GM19372 (cell line): ENCODE measurements at regions not wholly inside any gene's neighbourhood (a gene's known extent, or its start where the extent isn't known, plus 50 kb on each side); places are given as distances from the start of the nearest gene placed in this dataset.
"Not testable (repeated sequence)": the region's sequence is repeated elsewhere in the genome, so short reads cannot be mapped to it uniquely, and the experiment has no call there.

Experiments used
- ATAC-seq: cut with Tn5 transposase; IDR thresholded peaks from one replicate; pipeline ENCODE4 v1.9.1; 2021; ENCODE audit warnings: mild to moderate bottlenecking, low read depth, moderate library complexity; ENCODE audit not compliant: unreplicated experiment

DNA sequence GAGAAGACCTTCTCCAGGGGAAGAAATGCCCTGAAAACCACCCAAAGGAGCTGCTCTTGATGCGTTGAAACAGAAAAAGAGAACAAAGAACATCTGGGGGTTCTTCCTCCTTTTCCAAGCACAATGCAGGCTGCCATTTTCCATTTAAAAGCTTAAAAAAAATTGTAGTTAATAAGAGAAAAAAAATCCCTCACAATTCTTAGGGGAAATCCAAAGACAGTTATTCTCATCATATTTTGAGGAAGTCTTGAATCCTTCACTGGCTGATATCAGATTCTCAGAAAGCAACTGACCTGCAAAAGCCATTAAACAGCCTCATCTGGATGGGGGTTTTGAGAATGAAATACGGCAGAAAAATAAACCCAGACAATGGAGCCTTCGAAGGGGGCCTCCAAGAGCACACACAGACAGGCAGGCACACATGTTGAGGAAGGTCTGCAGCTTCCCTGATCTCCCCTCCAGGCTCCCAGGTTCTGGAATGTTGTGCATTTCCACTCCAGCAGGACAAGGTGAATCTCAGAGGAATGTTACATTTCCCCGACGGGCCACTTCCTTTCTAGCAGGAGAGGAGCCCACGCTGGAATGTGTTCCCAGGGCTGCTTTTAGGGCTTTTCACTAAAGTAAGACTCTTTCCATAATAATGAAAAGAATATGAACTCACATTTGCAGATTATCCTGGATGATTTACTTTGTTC lies 159.4 kb upstream of the S1PR3 start:
- ATAC-seq = no peak

DNA sequence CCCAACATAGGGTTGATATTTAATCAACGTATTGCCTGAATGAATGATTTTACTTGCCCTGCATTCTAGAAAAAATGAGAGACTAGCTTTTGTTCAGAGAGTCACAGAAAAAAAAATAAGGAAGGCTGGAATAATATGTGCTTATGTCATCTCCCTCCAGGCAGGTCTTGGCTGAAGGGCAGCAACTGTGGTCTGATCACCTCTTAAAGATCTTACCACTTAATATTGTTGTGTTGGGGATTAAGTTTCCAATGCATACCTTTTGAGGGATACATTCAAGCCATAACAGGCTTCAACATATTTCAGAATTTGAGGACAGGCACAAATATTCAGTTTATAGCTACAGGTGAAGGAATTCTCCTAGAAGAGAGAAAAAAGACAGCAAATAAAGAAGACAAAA lies 157.3 kb upstream of the S1PR3 start:
- ATAC-seq = no peak

DNA sequence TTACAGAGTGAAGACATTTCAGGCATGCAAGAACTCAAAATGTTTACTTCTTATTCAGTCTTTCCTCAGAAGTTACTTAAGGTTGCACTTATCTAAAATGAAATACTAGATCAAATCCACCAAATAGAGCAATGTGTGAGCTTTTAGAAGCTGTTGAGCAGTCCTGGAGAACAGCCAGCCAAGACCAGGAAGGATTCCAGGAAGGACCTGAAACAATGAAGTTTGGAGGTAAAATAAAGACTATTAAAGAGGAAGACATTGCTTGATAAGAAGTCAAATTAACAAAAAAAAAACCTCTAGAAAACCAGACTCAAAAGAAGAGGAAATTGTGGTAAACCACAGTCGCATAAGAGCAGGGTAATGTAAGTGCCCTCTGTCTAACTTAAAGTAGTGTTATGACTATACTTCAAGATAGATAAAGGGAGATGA lies 156.2 kb upstream of the S1PR3 start:
- peak; percentile 93 for ATAC-seq

DNA sequence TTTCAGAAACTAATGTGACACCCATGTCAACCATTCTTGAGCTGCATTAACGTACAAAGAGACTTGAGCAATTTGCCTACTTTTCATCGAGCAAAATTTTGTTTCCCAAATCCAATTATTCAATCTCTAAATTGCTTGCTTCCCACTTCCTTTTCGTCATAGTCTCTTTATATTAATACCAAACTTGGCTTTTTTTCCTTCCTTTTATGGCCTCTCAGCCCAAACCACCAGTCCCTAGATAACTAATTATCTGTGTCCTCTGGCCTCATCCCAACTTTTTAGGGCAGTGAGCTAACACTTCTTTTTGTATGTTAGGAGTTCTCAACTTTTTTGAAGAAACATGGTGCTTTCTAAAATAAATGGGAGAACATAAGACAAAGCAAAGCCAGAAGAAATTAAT lies 155.5 kb upstream of the S1PR3 start:
- no peak for ATAC-seq

DNA sequence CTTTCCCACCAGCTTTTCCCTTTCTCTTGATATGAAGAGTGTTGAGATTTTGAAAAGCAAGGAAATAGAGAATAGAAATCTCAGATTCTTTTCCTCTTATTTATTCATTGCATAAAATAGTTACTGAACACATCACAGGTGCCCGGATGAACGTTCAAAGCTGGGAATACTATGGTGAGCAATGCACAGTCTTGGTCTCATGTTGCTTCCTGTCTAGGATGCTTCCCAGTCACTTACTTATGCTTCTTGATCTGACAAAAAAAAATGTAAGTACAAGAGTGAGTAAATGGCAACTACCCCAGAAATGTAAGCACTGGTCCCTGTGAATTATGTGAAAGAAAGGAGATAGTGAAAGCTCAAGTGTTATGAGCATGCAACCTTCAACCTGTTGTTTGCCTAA lies 153.5 kb upstream of the S1PR3 start:
- no peak for ATAC-seq

DNA sequence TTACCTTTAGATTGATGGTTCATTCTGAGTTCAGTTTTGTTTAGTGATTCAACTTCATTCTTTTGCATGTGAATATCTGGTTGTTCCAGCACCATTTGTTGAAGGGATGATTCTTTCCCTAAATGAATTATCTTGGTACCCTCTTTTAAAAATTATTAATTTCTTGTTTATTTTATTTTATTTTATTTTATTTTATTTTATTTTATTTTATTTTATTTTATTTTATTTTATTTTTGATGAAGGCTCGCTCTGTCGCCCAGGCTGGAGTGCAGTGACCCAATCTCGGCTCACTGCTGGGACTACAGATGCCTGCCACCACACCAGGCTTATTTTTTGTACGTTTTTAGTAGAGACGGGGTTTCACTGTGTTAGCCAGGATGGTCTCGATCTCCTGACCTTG lies 141.4 kb upstream of the S1PR3 start:
- ATAC-seq = not testable (repeated sequence)

DNA sequence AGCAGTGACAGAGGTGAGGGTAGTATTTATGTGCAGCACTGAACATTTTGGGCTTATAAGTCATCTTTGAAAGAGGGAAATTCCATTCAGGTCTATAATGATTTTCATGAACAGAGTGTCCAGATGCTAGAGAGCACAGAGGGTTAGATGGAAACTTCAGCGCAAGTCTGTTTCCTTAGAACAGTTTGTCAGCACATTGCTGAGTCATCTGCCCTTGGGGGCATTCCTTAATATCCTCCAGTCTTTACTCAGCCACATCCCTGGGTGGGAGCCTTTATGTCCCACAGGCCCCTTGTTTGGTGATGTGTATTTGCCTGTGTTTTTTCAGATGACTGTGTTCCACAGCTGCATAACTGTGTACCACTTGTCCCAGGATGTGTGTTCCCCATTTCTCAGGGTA lies 138.5 kb upstream of the S1PR3 start:
- no peak for ATAC-seq

DNA sequence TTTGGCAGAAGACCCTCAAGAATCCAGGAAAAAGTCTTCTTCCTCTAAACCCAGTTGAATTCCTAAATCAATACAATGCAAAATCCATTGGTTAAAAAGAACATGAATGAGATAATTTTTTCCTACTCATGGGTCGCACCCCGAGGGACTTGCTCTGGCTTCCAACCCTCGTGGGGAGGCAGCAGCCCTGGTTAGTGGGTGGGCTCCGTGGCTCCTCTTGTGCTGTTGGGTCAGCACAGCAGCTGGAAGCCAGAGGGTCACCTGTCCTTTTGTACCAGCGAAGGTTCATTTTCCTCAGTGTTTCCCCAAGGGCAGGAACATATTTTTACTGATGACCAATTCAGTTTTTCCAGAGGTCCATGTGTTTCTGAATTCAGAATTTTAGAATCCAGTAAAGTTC lies 120.6 kb upstream of the S1PR3 start:
- ATAC-seq = no peak

DNA sequence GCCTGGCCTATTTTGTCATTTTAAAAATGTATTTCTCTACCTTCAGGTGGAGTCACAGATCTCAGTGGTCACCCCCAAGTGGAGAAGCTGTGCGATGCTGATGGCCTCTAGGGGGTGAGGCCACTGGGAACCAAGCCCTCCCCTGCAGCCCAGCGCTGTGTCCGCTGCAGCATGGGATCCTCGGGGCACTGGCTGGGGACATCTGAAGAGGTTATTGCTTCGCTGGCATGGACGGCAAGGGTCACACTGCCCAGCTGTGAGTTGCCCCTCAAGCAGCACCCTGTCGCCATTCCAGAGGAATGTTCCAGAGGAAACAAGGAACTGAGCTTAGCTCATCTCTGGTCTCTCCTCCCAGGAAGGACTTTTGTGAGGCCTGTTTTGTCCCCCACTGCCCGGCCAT lies 119.6 kb upstream of the S1PR3 start:
- ATAC-seq = no peak

DNA sequence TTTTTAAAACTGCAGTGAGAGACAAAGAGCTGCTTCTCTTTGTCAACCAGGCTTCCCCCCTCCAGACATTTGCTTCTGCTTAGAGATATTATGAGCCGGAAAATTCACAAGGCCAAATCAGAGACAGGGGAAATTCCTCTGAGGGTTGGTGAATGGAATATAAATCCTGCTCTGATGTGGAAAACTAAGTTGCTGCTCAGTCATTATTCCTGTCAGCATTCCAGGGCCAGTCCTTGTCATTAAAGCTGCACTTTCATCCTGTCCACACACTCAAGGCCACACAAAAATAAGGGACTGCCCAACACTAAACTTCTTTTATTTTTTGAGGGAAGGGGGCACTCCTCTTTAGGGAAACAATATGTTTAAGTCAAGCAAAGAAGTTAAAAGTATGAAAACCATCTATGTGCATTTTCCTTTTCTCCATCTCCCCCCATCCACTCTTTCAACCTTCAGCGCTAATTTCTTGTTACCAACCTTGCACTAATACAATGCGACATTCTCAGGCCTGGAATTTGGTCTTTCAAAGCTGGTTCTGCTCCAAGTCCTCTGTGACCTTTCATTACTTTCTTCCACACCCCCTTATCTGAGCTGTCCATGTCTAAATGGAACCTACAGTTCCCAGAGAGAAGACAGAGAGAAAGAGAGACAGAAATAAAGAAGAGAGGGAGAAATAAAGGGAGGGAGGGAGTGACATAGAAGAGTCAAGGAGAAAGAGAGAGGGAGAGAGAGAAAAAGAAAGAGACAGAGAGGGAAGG lies 118.9 kb upstream of the S1PR3 start:
- ATAC-seq = no peak

DNA sequence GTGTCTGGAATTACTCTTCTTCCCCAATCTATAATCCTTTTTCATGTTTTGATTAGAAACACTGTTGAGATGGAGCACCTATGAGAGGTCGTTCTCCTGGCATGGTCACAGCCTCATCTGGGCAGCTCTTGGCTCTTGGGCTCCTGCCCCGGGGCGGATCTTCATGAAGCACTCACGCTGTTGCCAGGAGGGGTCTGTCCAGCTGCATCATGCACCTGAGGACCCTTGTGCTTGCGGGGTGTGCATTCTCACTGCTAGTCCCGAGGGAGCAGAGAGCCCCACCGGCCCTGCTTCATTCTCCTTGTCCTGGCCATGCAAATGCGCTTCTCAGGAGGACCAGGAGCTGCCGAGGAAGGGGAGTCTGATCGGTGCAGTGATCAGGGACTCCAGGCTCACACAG lies 117.6 kb upstream of the S1PR3 start:
- ATAC-seq = no peak

DNA sequence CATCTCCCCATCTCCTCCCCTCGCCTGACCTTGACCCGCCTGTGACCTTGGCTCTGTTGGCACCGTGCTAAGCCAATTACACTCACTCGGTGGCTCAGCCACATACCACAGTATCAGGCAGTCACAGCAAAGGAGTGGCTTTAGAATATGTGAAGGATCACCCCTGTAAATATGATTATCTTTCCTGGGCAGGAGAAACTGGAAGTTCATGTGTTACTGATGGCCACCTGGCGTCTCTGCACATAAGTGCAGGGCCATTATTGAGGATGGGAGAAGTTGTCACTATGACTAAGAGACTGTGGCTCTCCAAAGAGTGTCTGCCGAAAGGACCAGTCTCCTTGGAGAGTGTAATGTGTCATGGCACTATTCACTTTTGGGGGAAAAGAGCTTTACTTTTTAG lies 116.9 kb upstream of the S1PR3 start:
- ATAC-seq = no peak

DNA sequence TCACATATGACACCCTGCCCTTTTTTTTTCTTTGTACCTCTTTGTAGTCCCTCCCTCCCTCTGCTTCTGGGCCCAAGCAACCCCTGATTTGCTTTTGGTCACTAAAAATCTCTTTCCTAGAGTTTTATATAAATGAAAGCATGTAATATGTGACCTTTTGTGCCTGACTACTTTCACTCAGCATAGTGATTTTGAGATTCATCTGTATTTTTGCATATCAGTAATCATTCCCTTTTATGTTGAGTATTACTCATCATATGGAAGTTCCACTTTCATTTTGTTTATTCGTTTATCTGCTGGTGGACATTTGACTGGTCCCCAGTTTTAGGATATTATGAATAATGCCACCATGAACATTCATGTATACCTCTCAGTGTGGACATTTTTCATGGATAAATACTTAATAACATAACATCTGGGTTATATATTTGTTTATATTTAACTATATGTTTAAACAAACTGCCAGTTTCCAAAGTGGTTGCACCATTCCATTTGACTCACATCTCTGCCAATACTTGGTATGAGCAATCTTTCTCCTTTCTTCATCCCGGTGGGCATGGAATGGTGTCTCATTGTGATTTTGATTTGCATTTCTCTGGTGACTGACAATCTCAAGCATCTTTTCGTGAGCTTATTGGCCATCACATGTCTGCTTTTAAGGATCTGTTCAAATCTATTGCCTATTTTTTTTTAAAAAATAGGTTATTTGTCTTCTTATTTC lies 115.7 kb upstream of the S1PR3 start:
- ATAC-seq = no peak

DNA sequence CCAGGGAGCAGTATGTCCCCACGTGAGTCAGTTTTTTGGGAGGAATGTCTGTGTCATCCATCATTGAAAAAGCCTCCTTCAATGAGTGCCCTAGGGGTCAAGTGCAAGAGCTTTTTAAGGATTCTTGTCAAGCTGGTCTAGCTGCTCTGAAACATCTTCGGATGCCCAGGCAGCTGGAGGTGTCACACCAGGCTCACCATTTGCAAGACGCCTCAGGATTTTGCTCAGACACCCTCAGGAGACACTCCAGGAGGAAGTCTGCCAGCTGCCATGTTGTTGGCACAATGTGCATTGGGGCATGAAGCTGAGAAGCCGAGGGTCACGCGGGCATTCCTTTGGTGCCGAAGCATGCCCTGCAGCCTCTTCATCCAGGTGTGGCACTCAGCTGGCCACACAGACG lies 111.1 kb upstream of the S1PR3 start:
- no peak for ATAC-seq

DNA sequence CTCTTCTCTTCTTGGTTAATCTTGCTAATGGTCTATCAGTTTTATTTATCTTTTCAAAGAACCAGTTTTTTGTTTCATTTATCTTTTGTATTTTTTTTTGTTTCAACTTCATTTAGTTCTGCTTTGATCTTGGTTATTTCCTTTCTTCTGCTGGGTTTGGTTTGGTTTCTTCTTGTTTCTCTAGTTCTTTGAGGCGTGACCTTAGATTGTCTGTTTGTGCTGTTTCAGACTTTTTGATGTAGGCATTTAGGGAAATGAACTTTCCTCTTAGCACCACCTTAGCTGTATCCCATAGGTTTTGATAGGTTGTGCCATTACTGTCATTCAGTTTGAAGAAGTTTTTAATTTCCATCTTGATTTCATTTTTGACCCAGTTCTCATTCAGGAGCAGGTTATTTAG lies 107.0 kb upstream of the S1PR3 start:
- not testable (repeated sequence) for ATAC-seq

DNA sequence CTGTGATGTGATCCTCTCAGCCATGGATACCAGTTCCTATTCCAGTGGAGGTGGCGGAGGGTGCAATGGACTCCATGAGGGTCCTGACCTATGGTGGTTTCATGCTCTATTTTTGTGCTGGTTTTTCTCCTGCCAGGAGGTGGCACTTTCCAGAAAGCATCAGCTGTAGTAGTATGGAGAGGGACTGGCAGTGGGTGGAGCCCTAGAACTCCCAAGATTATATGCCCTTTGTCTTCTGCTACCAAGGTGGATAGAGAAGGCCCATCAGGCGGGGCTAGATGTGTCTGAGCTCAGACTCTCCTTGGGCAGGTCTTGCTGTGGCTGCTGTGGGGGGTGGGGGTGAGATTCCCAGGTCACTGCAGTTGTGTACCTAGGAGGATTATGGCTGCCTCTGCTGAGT lies 104.5 kb upstream of the S1PR3 start:
- ATAC-seq = not testable (repeated sequence)

DNA sequence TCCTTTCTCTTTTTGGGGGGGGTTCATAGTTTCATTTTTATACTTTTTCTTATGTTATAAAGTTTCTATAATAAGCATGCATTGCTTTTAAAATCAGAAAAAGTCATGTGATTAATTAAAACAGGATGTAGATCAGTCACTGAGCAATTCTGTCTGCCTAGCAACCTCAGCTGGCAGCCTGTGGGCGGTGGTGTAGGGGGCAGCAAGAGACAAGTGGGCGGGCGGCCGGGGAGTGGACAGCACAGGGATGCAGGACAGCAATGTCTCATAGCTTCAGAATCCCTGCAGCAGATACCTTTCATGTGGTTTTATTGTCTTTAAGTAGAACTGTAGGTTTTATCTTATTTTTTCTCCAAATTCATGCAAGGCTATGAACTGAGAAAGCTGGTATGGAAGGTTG lies 101.9 kb upstream of the S1PR3 start:
- no peak for ATAC-seq

DNA sequence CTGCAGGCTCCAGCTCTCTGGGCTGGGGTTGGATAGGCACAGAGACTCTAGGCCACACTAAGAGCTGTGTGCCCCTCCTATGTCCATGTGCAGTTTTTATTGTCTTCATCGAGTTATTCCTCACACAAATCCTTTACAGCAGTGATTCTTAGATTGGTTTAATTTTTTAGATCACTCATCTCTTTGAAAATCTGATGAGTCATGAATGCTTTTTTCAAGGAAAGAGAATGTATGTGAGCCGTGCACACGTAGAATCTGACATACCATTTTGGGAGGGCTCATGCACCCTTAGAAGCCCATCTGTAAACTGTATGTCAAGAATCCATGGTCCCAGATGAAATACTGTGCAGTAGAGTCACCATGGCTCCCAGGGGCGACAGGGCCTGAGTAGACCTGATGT lies 100.7 kb upstream of the S1PR3 start:
- no peak for ATAC-seq

DNA sequence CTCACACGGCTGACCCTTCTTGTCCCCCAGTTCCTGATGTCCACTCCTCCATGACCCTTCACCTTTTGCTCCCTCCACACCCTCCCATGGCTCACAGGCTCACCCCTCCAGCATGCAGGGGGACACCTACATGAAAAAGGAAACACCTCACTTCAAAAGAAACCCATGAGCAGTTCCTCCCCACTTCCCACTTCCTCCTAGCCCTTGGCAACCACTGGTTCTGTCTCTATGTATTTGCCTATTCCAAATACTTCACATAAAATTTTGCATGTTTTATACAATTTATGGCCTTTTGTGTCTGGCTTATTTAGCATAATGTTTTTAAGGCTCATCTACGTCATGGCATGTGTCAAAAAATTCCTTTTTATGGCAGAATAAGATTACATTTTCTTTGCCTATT lies 100.2 kb upstream of the S1PR3 start:
- ATAC-seq = no peak

DNA sequence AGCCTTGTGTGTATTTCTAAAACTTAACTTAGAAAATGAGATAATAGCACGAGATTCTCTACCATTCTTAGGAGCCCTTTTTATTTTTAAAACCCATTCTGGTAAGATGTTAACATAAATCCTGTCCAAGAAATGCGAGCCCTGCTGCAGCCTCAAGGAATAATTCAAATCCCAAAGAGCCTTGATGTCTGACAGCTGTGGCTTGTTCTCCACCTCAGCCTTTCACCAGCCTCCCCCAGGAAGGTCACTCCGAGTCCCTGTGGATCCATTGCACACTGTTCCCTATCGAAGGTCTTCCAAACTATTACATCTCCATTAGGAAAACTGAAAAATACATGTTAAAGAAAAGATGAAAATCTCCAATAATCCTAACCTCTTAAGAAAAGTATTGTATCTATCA lies 98.5 kb upstream of the S1PR3 start:
- ATAC-seq = no peak

DNA sequence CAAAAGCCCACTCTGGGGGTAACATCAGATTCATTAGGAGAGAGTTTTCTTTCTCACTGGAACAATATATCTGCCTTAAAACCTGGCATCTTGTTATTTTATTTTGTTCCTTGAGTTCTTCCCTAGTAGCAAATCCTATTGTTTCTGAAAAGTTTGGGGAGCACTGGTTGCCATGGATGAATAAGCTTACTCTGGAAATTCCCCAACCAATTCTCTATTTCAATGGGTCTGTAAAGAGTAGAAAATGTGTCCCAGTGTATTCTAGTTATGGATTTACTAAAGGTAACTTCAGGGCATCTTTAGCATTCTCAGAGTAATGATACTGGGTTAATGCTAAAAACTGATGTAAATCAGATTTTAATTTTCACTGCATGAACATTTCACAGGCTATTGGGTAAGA lies 94.2 kb upstream of the S1PR3 start:
- no peak for ATAC-seq
